DMS 273 (cell line): ENCODE measurements at regions not wholly inside any gene's neighbourhood (a gene's known extent, or its start where the extent isn't known, plus 50 kb on each side); places are given as distances from the start of the nearest gene placed in this dataset.

ENCODE experiments used
- DNase-seq: peaks from one replicate; lab custom pipeline; 2025; ENCODE audit not compliant: unreplicated experiment; lab: John Stamatoyannopoulos, UW

DNA sequence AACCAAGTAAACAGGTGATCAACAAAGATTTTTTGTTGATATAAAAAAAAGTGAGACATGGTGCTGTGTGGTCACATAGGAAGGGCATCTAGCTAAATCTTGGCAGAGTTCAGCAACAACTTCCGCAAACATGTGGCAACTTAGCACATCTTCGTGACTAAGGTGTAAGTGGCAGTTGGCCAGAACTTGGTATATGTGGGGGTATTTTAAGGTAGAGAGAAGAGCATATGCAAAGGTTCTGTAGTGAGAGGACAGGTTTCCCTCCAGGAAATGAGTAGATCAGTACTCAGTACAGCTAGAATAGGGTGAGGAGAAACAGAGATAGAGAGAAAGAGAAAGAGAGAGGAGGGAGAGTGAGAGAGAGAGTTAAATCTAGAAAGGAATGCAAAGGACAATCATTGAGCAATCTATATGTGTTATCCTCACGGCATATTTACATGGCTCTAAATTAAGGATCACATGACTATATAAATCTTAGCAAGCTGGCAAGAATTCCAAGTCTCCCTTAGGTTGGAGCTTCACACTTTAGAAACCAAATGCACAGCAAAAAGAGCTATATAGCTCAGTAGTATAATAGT lies 227.7 kb upstream of the HMGA2 start:
- DNase-seq = no peak

DNA sequence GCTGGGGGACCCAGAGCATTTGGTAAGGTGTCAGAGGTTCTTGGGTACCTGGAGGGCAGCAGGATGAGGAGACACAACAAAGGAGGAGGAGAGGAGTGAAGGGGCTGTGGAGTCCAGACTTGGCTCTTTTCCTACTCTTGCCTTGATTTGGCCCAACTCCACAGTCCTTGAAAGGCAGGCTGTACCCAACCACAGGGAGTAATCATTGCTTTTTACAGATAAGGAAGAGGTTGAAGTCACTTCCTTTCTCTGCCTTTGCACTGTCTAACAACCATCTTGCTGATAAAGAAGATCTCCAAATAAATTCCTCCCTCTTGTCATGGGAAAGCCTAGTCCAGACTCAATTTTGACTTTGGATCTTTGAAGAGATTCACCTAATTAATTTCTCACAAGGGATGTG lies 226.8 kb upstream of the HMGA2 start:
- DNase-seq = no peak

DNA sequence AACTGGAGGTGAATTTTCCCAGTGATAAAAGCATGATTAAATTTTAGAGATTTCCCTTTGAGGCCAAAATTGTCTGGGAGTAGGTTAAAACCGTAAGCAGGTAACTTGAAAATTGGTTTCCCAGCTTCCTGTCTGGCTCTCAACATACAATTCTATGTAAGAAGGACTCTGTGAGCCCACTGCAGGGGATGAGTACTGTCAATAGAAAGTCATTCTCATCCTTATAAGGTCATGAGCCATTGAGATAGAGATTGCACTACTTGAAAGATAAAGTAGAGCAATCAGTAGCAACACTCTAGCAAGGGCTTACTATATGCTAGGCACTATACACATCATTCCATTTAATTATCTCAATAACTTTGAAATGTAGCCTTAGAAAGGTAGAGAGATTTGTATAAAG lies 225.6 kb upstream of the HMGA2 start:
- no peak for DNase-seq

- no peak for DNase-seq
Observed at GRCh38 chr12:65602253-65602609, 222.1 kb upstream of the HMGA2 start.

DNA sequence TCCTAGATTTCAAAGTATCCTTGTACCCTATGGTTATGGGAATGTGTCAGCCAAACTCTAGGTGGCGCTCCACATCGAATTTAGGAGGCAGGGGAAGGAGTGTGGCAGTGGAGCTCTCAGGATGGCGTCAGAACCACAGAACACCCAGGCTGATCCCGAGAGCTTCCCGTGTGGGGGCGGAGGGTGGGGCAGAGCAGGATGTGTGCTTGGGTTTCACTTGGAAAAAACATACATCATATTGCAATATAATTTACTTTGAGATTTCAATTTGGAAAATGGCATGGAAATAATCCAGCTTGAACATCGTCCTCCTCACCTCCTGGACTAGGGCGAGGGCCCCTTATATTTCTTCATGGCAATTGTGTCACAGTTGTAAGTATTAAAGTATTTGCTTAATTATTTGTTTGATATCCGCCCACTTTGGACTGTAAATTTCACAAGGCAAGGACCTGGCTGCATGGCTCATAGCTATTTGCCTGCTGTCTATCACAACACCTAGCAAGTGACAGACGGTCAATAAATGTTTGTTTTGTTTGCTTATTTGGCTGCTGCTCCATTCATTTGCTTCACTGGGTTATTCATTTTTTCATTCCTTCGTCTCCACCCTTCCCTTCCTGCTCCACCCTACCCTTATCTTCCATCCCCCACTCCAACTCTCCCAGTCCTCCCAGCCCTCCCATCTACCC lies 221.5 kb upstream of the HMGA2 start:
- peak; percentile 58 for DNase-seq

DNA sequence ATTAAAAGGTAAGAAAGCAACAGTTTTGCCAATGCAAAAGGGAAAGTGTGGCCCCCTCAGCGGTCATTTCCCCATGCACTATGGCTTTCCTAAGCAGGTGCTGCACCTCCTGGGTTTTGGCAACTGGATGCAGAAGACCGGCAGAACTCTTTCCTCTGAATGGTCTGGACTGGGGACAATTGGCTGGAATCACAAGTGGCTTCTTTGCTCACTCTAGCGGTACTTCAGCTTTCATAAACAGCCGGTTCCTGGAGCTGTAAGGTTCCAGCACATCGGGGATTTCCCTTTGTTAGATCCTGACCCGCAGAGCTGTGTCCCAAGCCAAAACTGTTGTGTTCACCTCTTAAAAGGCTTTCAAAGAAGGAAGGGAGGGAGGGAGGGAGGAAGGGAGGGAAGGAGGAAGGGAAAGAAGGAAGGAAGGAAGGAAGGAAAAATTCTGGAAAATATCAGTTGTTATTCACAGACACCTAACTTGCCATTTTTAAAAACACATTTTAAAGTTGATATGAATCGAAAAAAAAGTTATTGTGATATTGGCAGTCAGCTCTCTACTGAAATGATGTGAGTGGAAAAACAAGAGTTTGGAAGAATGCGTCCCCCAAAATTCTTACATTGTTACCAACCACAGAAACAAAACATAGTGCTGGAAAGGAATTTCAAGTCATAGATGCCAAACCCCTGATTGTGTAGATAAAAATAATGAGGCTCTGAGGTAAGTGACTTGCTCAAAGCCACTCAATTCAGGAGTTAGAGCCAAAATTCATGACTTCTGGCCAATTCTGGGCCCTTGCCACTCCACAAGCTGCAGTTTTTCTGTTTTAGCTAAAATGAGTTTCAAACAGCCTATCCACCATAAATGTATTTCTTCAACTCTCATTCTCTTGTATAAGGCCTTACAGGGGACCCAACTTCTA lies 220.6 kb upstream of the HMGA2 start:
- no peak for DNase-seq

GRCh38 chr12:65605019-65605418 lies 219.3 kb upstream of the HMGA2 start:
- no peak for DNase-seq

GRCh38 chr12:65606008-65606766 lies 218.1 kb upstream of the HMGA2 start:
- no peak for DNase-seq

DNA sequence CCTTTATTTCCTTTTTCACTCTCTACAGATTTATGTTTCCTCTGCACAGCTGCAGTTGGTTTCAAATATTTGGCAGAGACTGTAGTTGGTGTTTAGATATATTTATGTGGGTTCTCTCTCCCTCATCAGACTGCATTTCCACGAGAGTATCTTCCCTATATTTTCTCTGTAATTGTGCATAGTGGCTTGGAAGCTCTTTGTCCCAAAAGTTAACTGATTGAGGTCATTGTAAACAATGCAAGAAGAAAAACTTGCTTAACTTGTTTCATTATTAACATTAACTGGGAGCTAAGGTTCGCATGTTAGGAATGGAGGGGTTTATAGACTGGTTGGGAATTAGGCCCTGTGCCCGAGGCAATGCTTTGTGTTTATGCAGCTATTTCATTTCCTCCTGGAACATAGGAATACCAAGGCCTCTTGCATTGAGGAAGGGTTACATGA lies 216.9 kb upstream of the HMGA2 start:
- no peak for DNase-seq

- DNase-seq = no peak
Observed at GRCh38 chr12:65608319-65608916, 215.9 kb upstream of the HMGA2 start.

GRCh38 chr12:65609359-65609771 lies 214.9 kb upstream of the HMGA2 start:
- no peak for DNase-seq

DNA sequence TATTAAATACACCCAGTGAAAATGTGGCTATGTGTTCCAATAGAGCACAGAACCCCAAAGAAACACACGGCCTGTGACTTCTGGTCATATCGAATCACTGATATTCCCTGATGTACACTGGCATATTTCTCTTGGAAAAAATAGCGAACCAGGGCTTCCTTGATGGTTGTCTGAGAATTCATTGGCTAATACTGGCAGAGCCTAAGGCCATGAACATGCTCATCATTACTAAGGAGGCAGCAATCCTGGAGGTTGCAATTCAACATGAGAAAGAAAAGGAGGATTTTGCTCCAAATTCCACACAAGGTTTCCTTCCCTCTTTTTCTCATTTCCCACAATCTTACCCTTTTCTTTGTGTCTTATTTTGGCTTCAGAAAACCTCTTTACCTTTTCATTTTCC lies 212.9 kb upstream of the HMGA2 start:
- DNase-seq = no peak

DNA sequence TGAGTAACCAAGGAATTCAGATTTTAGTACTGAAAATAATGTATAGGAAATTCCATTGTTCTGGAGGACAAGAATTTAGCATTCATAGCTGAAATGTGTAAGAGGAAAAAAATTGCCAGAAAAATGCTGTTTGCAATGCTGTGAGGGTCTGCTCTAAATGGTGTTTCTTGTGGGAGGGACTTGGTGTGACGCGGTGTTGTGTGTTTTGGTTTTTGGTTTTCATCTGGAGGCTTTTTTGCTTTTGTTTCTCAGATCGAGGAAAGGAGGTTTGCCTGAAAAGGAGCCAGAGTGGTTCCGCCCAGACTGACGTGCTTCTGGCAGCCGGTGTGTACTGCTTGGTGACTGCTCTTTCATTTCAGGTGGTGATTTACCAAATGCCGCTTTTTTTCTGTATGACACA lies 211.8 kb upstream of the HMGA2 start:
- DNase-seq = no peak

- no peak for DNase-seq
Observed at GRCh38 chr12:65613692-65614091, 210.6 kb upstream of the HMGA2 start.

GRCh38 chr12:65614259-65614889 lies 209.9 kb upstream of the HMGA2 start:
- no peak for DNase-seq

DNA sequence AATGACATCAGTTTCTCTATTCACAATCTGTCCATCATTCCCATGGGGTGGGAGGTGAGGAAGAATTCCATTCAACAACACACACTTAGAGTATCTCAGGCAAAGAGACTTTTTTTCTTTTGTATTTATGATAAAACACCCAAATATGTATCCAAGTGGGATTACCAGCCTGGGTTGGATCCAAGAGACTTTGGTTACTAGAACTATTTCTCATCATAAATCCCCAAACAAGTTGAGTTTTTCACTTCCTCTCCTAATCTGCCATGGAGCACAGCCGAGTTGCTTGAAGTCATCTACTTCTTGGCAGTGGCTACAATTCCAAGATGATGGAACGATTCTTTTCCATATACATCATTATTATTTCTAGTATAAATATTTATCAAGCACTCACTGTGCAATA lies 209.2 kb upstream of the HMGA2 start:
- DNase-seq = no peak

GRCh38 chr12:65616022-65616421 lies 208.3 kb upstream of the HMGA2 start:
- DNase-seq = no peak

DNA sequence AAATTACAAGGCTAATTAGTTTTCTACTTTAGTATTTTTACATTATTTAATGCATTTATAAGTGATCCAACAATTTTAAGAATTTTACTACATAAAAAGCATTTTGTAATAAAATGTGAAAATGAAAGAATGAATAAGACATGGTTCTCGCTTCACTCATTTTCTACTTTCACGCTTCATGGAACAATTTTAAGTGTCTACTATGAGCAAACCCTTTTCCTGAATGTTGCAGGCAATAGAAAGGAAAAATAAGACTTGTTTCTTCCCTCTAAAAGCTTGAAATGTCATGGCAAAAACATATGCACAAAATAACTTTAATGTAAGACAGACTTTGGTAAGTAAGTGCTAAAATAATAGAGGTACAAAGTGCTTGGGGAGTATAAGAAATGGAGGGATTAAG lies 205.7 kb upstream of the HMGA2 start:
- DNase-seq = no peak

DNA sequence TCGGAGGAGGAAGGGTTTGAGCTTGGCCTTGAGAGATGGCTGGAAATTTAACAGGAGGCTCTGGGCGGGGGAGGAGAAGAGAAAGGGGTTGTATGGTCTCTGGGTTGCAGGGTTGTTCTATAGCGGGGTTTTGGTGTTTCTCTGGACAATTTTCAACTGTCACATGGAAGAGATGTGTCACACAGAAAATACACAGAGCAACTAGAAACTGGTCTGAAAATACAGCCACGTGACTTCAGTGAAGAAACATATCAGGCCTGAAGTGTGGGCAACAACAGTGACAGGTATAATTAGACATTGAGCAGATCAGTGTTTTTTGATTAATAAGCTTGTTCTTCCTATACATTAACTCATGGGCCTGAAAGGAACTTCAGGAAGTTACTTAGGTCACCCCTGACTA lies 205.3 kb upstream of the HMGA2 start:
- DNase-seq = no peak

DNA sequence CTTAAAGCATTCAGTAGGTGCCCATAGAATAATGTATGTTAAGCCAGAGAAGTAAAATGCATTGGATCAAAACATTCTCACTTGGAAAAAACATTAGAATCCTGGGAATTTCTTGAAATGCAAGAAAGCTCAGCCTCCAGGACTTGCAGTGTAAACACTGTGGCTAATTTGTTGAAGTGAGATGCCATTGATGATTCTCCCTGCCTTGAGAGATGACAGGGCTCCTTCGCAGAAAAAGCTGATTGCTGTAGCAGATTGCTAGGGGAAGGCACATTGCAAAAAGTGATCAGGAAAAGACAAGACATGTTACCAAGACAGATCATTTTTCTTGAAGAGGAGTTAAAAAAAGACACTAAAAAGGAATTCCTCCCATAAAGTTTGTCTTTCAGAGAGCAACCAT lies 204.2 kb upstream of the HMGA2 start:
- no peak for DNase-seq

GRCh38 chr12:65622056-65622455 lies 202.2 kb upstream of the HMGA2 start:
- DNase-seq = peak; percentile 0
